GM12873 (cell line): ENCODE measurements at regions not wholly inside any gene's neighbourhood (a gene's known extent, or its start where the extent isn't known, plus 50 kb on each side); places are given as distances from the start of the nearest gene placed in this dataset.

Experiments used
- CTCF ChIP-seq: IDR thresholded peaks from 2 replicates; pipeline ENCODE4 v1.5.1; 2012; ENCODE audit warnings: low read depth, mild to moderate bottlenecking, moderate library complexity, low read length, control low read depth; ENCODE audit not compliant: insufficient read depth; ENCODE audit errors: missing control alignments

- TF ChIP-seq CTCF, result no peak
Measured at GRCh38 chr21:16395285-16395684, 665.5 kb downstream of the USP25 start.

- no peak for TF ChIP-seq CTCF
Measured at GRCh38 chr21:16402752-16403151, 673.0 kb downstream of the USP25 start.

GRCh38 chr21:16404776-16405175 lies 675.0 kb downstream of the USP25 start:
- no peak for TF ChIP-seq CTCF

- TF ChIP-seq CTCF, result no peak
Measured at GRCh38 chr21:16406355-16406754, 676.6 kb downstream of the USP25 start.

GRCh38 chr21:16407403-16408240 lies 677.8 kb downstream of the USP25 start:
- TF ChIP-seq CTCF, result no peak

- TF ChIP-seq CTCF, result no peak
Measured at GRCh38 chr21:16408280-16408679, 678.5 kb downstream of the USP25 start.

- no peak for TF ChIP-seq CTCF
Measured at GRCh38 chr21:16409352-16409751, 679.6 kb downstream of the USP25 start.
